Activated CD4-positive, alpha-beta memory T cell treated with anti-CD3 and anti-CD28 coated beads, Interleukin-2, amount 10 ng/mL, durations not matched to agents 7 days and 5 days (primary cell): ENCODE measurements at regions not wholly inside any gene's neighbourhood (a gene's known extent, or its start where the extent isn't known, plus 50 kb on each side); places are given as distances from the start of the nearest gene placed in this dataset.
"Not testable (repeated sequence)": the region's sequence is repeated elsewhere in the genome, so short reads cannot be mapped to it uniquely, and the experiment has no call there.

Experiments
- CTCF ChIA-PET: fragments of 350-600 bp; sonication (Branson Sonifier 250); formaldehyde crosslinking; loops from one replicate; lab custom pipeline; 2021; ENCODE audit warnings: antibody characterized with exemption, inconsistent platforms; lab: Charles Lee
- POLR2A ChIA-PET: fragments of 350-600 bp; sonication (Branson Sonifier 250); formaldehyde crosslinking; loops from one replicate; lab custom pipeline; 2021; ENCODE audit warnings: antibody characterized with exemption; lab: Charles Lee
- DNase-seq: peaks from one replicate; pipeline ENCODE4 v3.0.0-alpha.2; 2020
- H3K27ac Mint-ChIP-seq: one replicate; pipeline ENCODE4 v1.8.0; 2021; ENCODE audit warnings: mild to moderate bottlenecking, mixed read lengths
- H3K27me3 Mint-ChIP-seq: one replicate; pipeline ENCODE4 v1.8.0; 2021; ENCODE audit warnings: mixed read lengths
- H3K36me3 Mint-ChIP-seq: one replicate; pipeline ENCODE4 v1.8.0; 2021; ENCODE audit warnings: low read depth, mixed read lengths
- H3K4me1 Mint-ChIP-seq: one replicate; pipeline ENCODE4 v1.8.0; 2021; ENCODE audit warnings: mixed read lengths
- H3K4me3 Mint-ChIP-seq: one replicate; pipeline ENCODE4 v1.8.0; 2021; ENCODE audit warnings: mild to moderate bottlenecking, mixed read lengths
- H3K9me3 Mint-ChIP-seq: one replicate; pipeline ENCODE4 v1.8.0; 2021; ENCODE audit warnings: mixed read lengths

DNA sequence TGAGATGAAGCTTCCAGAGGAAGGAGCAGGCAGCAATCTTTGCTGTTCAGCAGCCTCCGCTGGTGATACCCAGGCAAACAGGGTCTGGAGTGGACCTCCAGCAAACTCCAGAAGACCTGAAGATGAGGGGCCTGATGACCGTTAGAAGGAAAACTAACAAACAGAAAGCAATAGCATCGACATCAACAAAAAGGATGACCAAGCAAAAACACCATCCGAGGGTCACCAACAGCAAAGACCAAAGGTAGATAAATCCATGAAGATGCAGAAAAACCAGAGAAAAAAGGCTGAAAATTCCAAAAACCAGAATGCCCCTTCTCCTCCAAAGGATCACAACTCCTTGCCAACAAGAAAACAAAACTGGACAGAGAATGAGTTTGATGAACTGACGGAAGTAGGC is 235.9 kb upstream of the NSMCE3 start:
- H3K27me3 Mint-ChIP-seq, H3K36me3 Mint-ChIP-seq, H3K27ac Mint-ChIP-seq, H3K4me3 Mint-ChIP-seq, H3K9me3 Mint-ChIP-seq, POLR2A ChIA-PET, DNase-seq, CTCF ChIA-PET, H3K4me1 Mint-ChIP-seq: not testable (repeated sequence)

DNA sequence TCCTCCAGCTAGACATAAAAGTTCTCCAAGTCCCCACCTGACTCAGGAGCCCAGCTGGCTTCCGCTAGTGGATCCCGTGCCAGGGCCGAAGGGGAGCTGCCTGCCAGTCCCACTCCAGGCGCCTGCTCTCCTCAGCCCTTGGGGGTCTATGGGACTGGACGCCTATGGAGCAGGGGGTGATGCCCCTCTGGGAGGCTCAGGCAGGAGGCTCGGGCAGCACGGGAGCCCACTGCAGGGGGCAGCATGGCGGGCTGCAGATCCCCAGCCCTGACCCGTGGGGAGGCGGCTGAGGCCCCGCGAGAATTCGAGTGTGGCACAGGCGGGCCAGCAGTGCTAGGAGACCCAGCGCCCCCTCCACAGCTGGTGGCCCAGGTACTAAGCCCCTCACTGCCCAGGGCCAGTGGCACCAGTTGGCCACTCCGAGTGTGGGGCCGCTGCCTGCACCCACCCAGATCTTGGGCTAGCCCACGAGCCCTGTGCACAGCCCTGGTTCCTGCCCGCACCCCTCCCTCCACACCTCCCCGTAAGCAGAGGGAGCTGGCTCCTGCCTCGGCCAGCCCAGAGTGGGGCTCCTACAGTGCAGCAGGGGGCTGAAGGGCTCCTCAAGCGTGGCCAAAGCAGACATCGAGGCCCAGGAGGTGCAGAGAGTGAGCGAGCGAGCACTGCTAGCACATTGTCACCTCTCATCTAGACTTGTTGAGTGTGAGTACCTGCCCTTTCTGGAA is 221.3 kb upstream of the NSMCE3 start:
- Mint-ChIP-seq H3K27ac (no peak overlapping the region), H3K4me1 (no peaks in the 10 kb centered on the region), H3K4me3 (no peak overlapping the region), H3K27me3 (peaks cover 4% of the 10 kb centered on the region), H3K36me3 (no peaks in the 10 kb centered on the region), H3K9me3 (no peaks in the 10 kb centered on the region)
- no peak for DNase-seq
- CTCF ChIA-PET: no interaction called here
- POLR2A ChIA-PET: no interaction called here

DNA sequence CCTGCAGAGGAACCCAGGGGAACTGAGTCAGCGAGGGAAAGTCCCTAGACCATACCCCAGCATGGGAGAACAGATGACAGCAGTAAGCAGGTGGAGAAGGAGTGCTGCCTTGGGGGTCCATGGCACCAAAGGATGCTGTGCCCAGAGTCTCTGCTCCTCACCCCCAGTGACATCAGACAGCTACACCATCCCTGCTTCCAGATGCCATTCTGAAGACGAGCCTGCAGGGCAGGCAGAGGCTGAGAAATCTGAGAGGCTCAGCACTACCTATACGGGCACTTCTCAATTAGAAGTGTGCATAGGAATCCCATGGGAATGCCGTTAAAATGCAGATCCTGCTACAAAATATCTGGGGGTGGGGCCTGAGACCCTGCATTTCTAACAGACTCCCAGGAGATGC is 211.3 kb upstream of the NSMCE3 start:
- Mint-ChIP-seq H3K4me3 (no peak overlapping the region), H3K36me3 (no peaks in the 10 kb centered on the region), H3K4me1 (no peaks in the 10 kb centered on the region), H3K27me3 (no peaks in the 10 kb centered on the region), H3K27ac (no peak overlapping the region), H3K9me3 (no peaks in the 10 kb centered on the region)
- CTCF ChIA-PET: no interaction called here
- no peak for DNase-seq
- POLR2A ChIA-PET: no interaction called here

DNA sequence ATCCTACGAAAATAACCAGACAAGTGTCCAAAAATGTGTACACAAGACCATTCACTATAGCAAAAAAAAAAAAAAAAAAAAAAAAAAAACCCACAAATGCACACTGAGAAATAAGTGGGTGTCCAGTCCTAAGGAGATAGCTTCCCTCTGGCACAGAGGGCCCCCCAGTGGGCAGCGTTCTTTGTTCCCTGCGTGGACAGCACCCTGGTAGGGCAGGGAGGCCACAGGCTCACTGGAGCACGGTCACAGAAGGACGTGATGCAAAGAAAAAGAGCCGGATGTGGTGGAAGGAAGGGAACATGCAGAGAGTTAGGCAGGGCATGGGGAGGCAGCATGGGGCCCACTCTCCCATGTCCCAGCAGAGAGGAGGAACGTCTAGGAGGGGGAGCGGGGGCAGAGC is 210.7 kb upstream of the NSMCE3 start:
- Mint-ChIP-seq H3K4me1 (no peaks in the 10 kb centered on the region), H3K4me3 (no peak overlapping the region), H3K9me3 (no peaks in the 10 kb centered on the region), H3K36me3 (no peaks in the 10 kb centered on the region), H3K27ac (no peak overlapping the region), H3K27me3 (no peaks in the 10 kb centered on the region)
- ChIA-PET POLR2A (no interaction called here), CTCF (no interaction called here)
- no peak for DNase-seq

DNA sequence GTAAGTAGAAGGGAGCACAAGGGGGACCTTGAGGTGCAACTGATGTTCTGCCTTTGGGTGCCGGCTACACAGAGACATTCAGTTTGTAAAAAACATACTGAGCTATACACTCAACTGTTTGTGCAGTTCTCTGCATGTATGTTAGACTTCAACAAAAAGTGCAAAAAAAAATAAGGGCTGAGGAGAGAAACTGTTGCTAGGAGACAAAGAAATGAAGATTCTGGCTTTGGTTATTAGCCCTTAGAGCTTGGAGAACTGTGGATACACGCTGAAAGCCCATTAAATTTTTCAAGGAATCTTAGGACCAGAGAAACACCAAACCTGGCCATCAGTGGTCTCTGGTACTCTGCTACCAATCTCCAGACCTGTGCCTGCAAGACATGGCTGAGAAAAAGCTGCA is 207.6 kb upstream of the NSMCE3 start:
- H3K9me3 Mint-ChIP-seq: no peaks in the 10 kb centered on the region
- no peaks in the 10 kb centered on the region for H3K36me3 Mint-ChIP-seq
- ChIA-PET CTCF (no interaction called here), POLR2A (no interaction called here)
- no peaks in the 10 kb centered on the region for H3K4me1 Mint-ChIP-seq
- H3K4me3 Mint-ChIP-seq: no peak overlapping the region
- H3K27me3 Mint-ChIP-seq: no peaks in the 10 kb centered on the region
- no peak overlapping the region for H3K27ac Mint-ChIP-seq
- DNase-seq: no peak

DNA sequence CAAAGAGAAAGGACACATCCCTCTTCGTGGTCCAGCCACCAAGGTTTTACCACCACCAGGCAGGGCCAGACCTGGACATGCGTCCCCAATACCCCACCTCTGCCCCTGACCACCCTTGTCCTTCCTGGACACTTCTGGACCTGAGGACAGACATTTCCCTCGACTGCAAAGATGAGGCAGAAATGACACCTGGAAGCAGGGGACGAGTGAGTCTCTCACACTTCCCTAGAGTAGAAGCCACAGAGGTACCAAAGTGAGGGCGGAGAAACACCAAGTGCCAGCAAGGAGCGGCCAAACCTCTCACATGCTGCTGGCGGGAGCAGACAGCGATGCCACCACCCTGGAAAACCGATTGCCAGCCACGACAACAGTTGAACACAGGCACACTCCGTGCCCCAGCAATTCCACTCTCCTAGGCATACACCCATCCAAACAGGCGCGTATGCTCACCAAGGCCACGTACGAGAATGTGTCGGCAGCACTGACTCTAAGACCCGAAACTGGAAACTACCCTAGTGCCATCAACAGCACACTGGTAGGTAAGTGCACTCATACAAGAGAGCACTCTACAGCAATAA is 207.0 kb upstream of the NSMCE3 start:
- H3K9me3 Mint-ChIP-seq: no peaks in the 10 kb centered on the region
- CTCF ChIA-PET: no interaction called here
- no peaks in the 10 kb centered on the region for H3K27me3 Mint-ChIP-seq
- H3K4me3 Mint-ChIP-seq: no peak overlapping the region
- no peak overlapping the region for H3K27ac Mint-ChIP-seq
- no peaks in the 10 kb centered on the region for H3K36me3 Mint-ChIP-seq
- DNase-seq: no peak
- H3K4me1 Mint-ChIP-seq: no peaks in the 10 kb centered on the region
- POLR2A ChIA-PET: no interaction called here

DNA sequence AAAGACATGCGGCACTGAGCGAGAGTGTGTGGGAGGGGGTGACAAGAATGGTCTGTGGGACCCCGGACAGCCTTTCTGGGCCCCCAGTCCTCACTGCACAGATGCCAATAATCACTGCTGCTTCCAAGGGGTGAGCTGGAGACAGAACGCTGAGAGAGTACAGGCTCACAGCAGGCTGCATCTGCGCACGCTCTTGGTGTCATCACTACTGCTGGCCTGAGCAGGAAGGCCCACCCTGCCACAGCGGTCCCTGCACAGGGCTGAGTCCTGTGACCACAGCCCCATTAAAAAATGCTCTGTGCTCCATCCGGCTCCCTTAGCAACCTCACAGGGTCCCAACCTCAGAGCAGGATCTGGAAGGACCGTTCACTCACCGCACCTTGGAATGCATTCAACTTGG is 205.5 kb upstream of the NSMCE3 start:
- ChIA-PET POLR2A (no interaction called here), CTCF (no interaction called here)
- Mint-ChIP-seq H3K27me3 (no peaks in the 10 kb centered on the region), H3K4me3 (no peak overlapping the region), H3K4me1 (no peaks in the 10 kb centered on the region), H3K36me3 (no peaks in the 10 kb centered on the region), H3K27ac (no peak overlapping the region), H3K9me3 (no peaks in the 10 kb centered on the region)
- DNase-seq: no peak

DNA sequence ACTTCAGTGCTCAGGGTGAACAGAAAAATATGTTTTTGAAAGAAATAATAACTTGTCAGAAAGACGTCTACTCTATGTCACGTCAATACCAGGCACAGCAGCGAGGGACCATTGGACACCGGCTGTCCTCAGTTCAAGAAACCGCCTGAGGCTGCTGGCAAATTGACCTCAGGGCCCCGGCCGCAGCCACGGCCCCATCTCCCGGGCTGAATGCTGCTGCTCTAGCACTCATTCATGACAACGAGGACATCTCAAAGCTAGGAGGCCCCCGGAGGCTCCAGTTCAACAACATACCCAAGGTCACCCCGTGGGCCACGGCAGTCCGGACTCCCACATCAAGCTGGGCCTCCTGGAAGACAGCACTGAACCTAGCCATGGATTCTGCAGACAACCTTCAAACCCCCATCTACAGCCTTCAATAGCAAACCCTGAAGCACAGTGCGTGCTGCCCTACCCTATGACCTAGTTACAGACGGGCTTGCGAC is 204.0 kb upstream of the NSMCE3 start:
- ChIA-PET CTCF (no interaction called here), POLR2A (no interaction called here)
- Mint-ChIP-seq H3K27ac (no peak overlapping the region), H3K9me3 (no peaks in the 10 kb centered on the region), H3K27me3 (no peaks in the 10 kb centered on the region), H3K36me3 (no peaks in the 10 kb centered on the region), H3K4me3 (no peak overlapping the region), H3K4me1 (no peaks in the 10 kb centered on the region)
- no peak for DNase-seq

DNA sequence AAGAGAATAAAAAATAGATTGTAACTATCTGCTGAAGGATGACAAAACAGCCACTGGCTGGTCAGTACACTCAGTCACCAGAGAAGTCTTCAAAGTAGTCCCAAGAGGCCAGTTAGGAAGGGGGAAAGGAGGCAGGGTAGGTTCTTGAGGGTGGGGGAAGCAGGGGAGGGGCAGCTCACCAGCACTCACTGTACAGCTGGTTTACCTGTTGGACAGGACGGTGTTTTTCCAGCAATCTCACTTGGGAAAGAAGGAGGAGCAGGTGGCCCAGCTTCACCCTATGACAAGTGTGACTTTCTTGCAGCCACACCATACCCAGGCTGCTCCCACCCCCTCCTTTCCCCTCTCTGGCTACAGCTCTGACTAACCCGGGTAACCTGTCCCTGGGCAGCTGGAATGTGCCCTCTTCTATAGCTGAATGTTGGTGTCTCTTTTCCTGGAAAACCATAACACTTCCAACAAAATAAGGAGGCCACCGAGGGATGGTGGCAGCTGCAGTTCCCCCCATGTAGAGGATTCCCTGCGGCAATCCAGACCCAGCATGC is 203.4 kb upstream of the NSMCE3 start:
- no peaks in the 10 kb centered on the region for H3K9me3 Mint-ChIP-seq
- POLR2A ChIA-PET: no interaction called here
- H3K27me3 Mint-ChIP-seq: no peaks in the 10 kb centered on the region
- H3K36me3 Mint-ChIP-seq: no peaks in the 10 kb centered on the region
- no peak overlapping the region for H3K27ac Mint-ChIP-seq
- no peaks in the 10 kb centered on the region for H3K4me1 Mint-ChIP-seq
- no peak for DNase-seq
- no peak overlapping the region for H3K4me3 Mint-ChIP-seq
- CTCF ChIA-PET: no interaction called here

DNA sequence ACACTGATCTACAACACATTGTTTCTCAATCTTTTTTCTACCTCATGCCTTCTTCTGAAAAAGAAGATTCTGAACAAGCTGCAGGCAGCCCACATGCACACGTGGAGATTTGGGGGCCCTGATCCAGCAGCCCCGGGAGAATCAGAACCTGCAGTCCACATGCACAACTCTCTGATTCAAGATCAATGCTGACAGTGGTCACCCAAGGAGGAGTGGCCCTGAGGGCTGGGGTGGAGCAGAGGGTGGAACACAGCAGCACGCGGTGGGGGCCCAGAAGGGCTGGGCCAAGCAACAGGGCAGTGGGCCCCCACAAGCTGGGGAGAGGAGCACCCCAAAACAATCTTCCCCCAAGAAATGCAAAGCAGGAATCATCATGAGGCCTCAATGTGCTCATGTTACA is 202.1 kb upstream of the NSMCE3 start:
- Mint-ChIP-seq H3K4me3 (no peak overlapping the region), H3K27ac (no peak overlapping the region), H3K27me3 (no peaks in the 10 kb centered on the region), H3K4me1 (no peaks in the 10 kb centered on the region), H3K9me3 (no peaks in the 10 kb centered on the region), H3K36me3 (no peaks in the 10 kb centered on the region)
- CTCF ChIA-PET: no interaction called here
- POLR2A ChIA-PET: no interaction called here
- no peak for DNase-seq

DNA sequence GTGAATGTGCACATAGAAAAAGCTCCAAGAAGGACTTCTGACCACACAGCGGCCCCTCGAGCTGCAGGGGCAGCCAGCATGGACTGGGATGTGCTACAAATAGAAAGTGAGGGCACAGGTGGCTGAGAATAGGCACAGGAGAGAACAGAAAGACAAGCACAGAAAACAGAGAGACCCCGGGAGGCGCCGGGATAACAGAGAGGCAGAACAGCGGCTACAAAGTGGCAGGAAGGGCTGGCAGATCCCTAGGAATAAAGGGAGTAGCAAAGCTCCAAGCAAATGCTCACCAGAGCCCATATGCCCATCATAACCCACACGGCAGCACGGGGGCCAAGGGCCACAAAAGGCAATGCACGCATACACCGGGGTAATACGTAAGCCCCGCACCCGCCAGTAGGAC is 201.7 kb upstream of the NSMCE3 start:
- no peak for DNase-seq
- no peaks in the 10 kb centered on the region for H3K36me3 Mint-ChIP-seq
- POLR2A ChIA-PET: no interaction called here
- H3K4me1 Mint-ChIP-seq: no peaks in the 10 kb centered on the region
- no peak overlapping the region for H3K27ac Mint-ChIP-seq
- H3K27me3 Mint-ChIP-seq: no peaks in the 10 kb centered on the region
- CTCF ChIA-PET: no interaction called here
- H3K9me3 Mint-ChIP-seq: no peaks in the 10 kb centered on the region
- H3K4me3 Mint-ChIP-seq: no peak overlapping the region

DNA sequence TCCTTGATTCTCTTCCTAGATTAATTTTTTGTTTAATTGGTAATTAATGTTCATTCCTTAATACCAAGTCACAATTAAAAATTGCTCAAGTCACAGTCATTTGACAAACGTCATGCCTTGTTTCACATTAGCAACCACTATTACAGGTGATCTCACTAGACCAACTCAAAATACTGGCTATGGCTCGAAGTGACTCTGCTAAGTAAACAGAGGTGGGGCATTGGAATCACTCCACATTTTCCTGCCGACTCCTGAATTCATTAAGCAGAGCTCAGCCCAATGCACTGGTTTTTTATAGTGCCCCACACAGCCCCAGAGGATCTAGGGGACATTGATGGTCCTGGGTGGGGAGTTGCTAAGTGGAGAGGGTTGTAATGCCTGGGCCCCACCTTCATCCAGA is 201.2 kb upstream of the NSMCE3 start:
- H3K4me1 Mint-ChIP-seq: no peaks in the 10 kb centered on the region
- CTCF ChIA-PET: no interaction called here

DNA sequence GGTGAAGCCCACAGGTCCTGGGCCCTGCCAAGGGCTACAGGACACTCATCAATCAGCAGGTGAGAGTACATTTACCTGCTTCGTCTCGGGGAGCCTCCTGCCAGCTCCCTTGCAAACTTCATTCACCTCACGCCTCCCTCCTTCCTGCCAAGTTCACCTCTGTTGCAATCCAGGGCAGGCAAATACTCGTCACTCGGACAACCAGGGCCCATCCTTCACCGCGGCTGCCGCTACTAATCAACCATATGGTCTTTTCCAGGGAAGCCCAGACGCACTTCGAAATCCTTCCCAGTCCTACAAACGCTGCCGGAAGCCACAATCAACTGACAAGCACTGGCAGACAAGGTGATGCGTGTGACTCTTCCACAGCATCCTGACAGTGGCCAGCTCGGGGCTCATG is 200.7 kb upstream of the NSMCE3 start:
- H3K4me1 Mint-ChIP-seq: no peaks in the 10 kb centered on the region
- CTCF ChIA-PET: no interaction called here
- H3K36me3 Mint-ChIP-seq: no peaks in the 10 kb centered on the region
- H3K27ac Mint-ChIP-seq: no peak overlapping the region
- no peaks in the 10 kb centered on the region for H3K27me3 Mint-ChIP-seq
- no peak for DNase-seq
- no peak overlapping the region for H3K4me3 Mint-ChIP-seq
- H3K9me3 Mint-ChIP-seq: no peaks in the 10 kb centered on the region
- POLR2A ChIA-PET: no interaction called here

More for the DNA sequence above, 201.2 kb upstream of the NSMCE3 start:
- no peaks in the 10 kb centered on the region for H3K36me3 Mint-ChIP-seq
- POLR2A ChIA-PET: no interaction called here
- no peaks in the 10 kb centered on the region for H3K9me3 Mint-ChIP-seq
- H3K4me3 Mint-ChIP-seq: no peak overlapping the region
- no peak overlapping the region for H3K27ac Mint-ChIP-seq
- H3K27me3 Mint-ChIP-seq: no peaks in the 10 kb centered on the region
- no peak for DNase-seq

DNA sequence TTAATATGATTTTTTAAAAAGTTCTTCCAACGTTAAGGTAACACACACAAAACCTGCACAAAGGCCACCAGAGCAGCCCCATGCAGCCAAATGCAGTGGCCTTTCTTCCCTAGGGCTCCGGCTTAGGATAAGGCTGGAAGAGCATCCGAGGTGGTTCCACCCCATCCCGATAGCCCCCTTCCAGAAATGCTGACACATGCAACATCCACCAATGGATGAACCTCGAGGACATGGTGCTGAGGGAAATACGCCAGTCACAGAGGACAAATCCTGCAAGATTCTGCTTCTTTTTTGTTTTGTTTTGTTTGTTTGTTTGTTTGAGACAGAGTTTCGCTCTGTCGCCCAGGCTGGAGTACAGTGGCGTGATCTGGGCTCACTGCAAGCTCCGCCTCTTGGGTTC is 199.3 kb upstream of the NSMCE3 start:
- H3K27ac Mint-ChIP-seq: no peak overlapping the region
- CTCF ChIA-PET: no interaction called here
- DNase-seq: no peak
- no peaks in the 10 kb centered on the region for H3K4me1 Mint-ChIP-seq
- H3K27me3 Mint-ChIP-seq: no peaks in the 10 kb centered on the region
- no peak overlapping the region for H3K4me3 Mint-ChIP-seq
- POLR2A ChIA-PET: no interaction called here
- no peaks in the 10 kb centered on the region for H3K36me3 Mint-ChIP-seq
- H3K9me3 Mint-ChIP-seq: no peaks in the 10 kb centered on the region
